ENCODE measurements at regions not wholly inside any gene's neighbourhood (a gene's known extent, or its start where the extent isn't known, plus 50 kb on each side); places are given as distances from the start of the nearest gene placed in this dataset.

DNA sequence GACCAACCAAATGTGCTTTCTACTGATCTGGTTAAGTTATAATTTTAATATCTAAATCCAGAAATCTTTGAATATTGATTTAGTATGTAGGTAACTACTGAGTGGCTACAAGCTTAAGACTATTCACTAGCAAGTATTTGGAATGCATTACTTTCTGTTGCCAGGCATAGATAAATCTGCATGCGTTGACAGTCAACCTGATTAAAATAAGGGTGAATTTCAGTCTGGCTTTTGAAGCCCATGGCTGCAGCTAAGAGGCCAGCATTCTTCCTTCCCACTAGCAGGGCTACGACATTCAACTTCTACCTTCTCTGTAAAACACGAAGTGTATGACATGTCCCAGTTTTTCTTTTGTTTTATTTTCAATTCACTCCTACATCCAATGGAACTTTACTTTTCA is 340.6 kb downstream of the EPHA4 start:
- Histone ChIP-seq H3K36me3 (ENCODE audit: insufficient read depth, low read length) (no peaks in the 10 kb centered on the region), H3K27me3 (ENCODE audit: control insufficient read depth in 1 of 2, insufficient read depth in 2 of 2, low read length in 2 of 2) (no peaks in the 10 kb centered on the region), H3K4me1 (ENCODE audit: insufficient read depth, low read length) (no peaks in the 10 kb centered on the region), H3K9me3 (ENCODE audit: control insufficient read depth in 1 of 2, insufficient read depth in 1 of 2, low read length in 2 of 2) (no peaks in the 10 kb centered on the region), H3K4me3 (ENCODE audit: low read length) (no peak overlapping the region), H3K27ac (ENCODE audit: low read depth in 1 of 2, low read length in 2 of 2) (no peak overlapping the region)
- Mint-ChIP-seq H3K27ac (no peak overlapping the region), H3K4me1 (ENCODE audit: low read depth) (no peaks in the 10 kb centered on the region), H3K27me3 (no peaks in the 10 kb centered on the region), H3K9me3 (no peaks in the 10 kb centered on the region), H3K4me3 (no peak overlapping the region), H3K36me3 (ENCODE audit: low read depth) (no peaks in the 10 kb centered on the region)
- ATAC-seq (ENCODE audit: poor library complexity) (no peak), DNase-seq (no peak)
- TF ChIP-seq CTCF (IDR thresholded peaks at IDR 0.05), result no peak
- ChIA-PET CTCF (no interaction called here), POLR2A (interaction anchor here (0.7 kb wide), 1 partner anchor 935 kb away, joined by 3 read pairs; no protein-coding TSS in a partner anchor)
- intact Hi-C loops (cut with DNase I, micrococcal nuclease), result no loop called here

- intact Hi-C loops (cut with DNase I, micrococcal nuclease), result no loop called here
- Mint-ChIP-seq H3K36me3 (ENCODE audit: low read depth) (no peaks in the 10 kb centered on the region), H3K4me3 (no peak overlapping the region), H3K4me1 (ENCODE audit: low read depth) (no peaks in the 10 kb centered on the region), H3K27ac (no peak overlapping the region), H3K27me3 (peaks cover 7% of the 10 kb centered on the region), H3K9me3 (no peaks in the 10 kb centered on the region)
- no peaks in the 10 kb centered on the region for H3K4me1 ChIP-seq (ENCODE audit: insufficient read depth, low read length)
- DNase-seq (no peak), ATAC-seq (ENCODE audit: poor library complexity) (no peak)
- H3K36me3 ChIP-seq (ENCODE audit: insufficient read depth, low read length), result no peaks in the 10 kb centered on the region
- no peak overlapping the region for H3K4me3 ChIP-seq (ENCODE audit: low read length)
- no peak for TF ChIP-seq CTCF (IDR thresholded peaks at IDR 0.05)
- POLR2A ChIA-PET, result no interaction called here
- CTCF ChIA-PET, result no interaction called here
- H3K27ac ChIP-seq (ENCODE audit: low read depth in 1 of 2, low read length in 2 of 2), result no peak overlapping the region
- H3K9me3 ChIP-seq (ENCODE audit: control insufficient read depth in 1 of 2, insufficient read depth in 1 of 2, low read length in 2 of 2), result no peaks in the 10 kb centered on the region
- no peaks in the 10 kb centered on the region for H3K27me3 ChIP-seq (ENCODE audit: control insufficient read depth in 1 of 2, insufficient read depth in 2 of 2, low read length in 2 of 2)
Measured at GRCh38 chr2:221235941-221236340, 336.2 kb downstream of the EPHA4 start.

- CTCF ChIA-PET, result no interaction called here
- no peaks in the 10 kb centered on the region for H3K36me3 ChIP-seq (ENCODE audit: insufficient read depth, low read length)
- no peak overlapping the region for H3K4me3 Mint-ChIP-seq
- POLR2A ChIA-PET, result interaction anchor here (1.0 kb wide), 1 partner anchor 277 kb away, joined by 3 read pairs; no protein-coding TSS in a partner anchor
- H3K27me3 ChIP-seq (ENCODE audit: control insufficient read depth in 1 of 2, insufficient read depth in 2 of 2, low read length in 2 of 2), result no peaks in the 10 kb centered on the region
- ATAC-seq (ENCODE audit: poor library complexity) (no peak), DNase-seq (no peak)
- no peaks in the 10 kb centered on the region for H3K4me1 Mint-ChIP-seq (ENCODE audit: low read depth)
- no peaks in the 10 kb centered on the region for H3K36me3 Mint-ChIP-seq (ENCODE audit: low read depth)
- H3K9me3 ChIP-seq (ENCODE audit: control insufficient read depth in 1 of 2, insufficient read depth in 1 of 2, low read length in 2 of 2), result no peaks in the 10 kb centered on the region
- H3K4me3 ChIP-seq (ENCODE audit: low read length), result no peak overlapping the region
- H3K27ac ChIP-seq (ENCODE audit: low read depth in 1 of 2, low read length in 2 of 2), result no peak overlapping the region
- H3K9me3 Mint-ChIP-seq, result no peaks in the 10 kb centered on the region
- H3K27ac Mint-ChIP-seq, result no peak overlapping the region
- intact Hi-C loops (cut with DNase I, micrococcal nuclease), result no loop called here
- H3K27me3 Mint-ChIP-seq, result peaks cover 28% of the 10 kb centered on the region
- no peaks in the 10 kb centered on the region for H3K4me1 ChIP-seq (ENCODE audit: insufficient read depth, low read length)
- no peak for TF ChIP-seq CTCF (IDR thresholded peaks at IDR 0.05)
Measured at GRCh38 chr2:221241072-221241471, 331.0 kb downstream of the EPHA4 start.
